ENCODE measurements at regions not wholly inside any gene's neighbourhood (a gene's known extent, or its start where the extent isn't known, plus 50 kb on each side); places are given as distances from the start of the nearest gene placed in this dataset. TPM values are rescaled to one million over a fixed set of nuclear protein-coding genes. Genes with fewer than 3 reads are reported as not detected.

DNA sequence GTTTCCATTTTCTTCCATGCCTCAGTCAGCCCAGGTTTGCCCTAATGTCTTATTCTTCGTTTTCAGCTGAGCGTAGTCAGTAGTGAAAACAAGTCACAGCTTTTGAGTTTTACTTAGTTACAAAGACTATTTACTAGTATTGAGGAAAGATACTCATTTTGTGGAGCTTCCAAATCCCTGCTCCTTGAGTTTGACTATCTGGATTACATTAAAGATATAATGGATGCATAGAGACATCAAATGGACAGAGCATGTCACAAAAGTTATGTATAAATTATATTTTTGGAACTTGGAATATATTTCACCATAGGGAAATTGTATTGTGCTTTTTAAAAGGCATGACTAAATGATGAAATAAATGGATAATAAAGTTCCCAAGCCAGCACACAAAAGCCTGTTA, 54.6 kb upstream of the AKAP13 start:
- Histone ChIP-seq H3K79me2 (ENCODE audit: insufficient read depth) (no peaks in the 10 kb centered on the region), H3K9me3 (ENCODE audit: low read depth) (no peaks in the 10 kb centered on the region), H3K4me1 (ENCODE audit: insufficient read depth) (peaks cover 13% of the 10 kb centered on the region), H3F3A (ENCODE audit: insufficient read depth) (peaks cover 17% of the 10 kb centered on the region), H3K27me3 (replicated peaks; ENCODE audit: insufficient read depth) (no peaks in the 10 kb centered on the region), H3K9ac (no peak overlapping the region), H3K4me3 (no peak overlapping the region), H3K4me2 (ENCODE audit: unreplicated experiment) (no peak overlapping the region), H3K9me2 (ENCODE audit: insufficient read depth) (no peaks in the 10 kb centered on the region), H3K36me3 (ENCODE audit: low read depth) (no peaks in the 10 kb centered on the region), H2AFZ (no peak overlapping the region), H3K27ac (no peak overlapping the region), H4K20me1 (ENCODE audit: insufficient read depth) (no peaks in the 10 kb centered on the region)
- TF ChIP-seq EZH2phosphoT487 (IDR thresholded peaks at IDR 0.05; ENCODE audit: insufficient read depth, low read depth), result no peak
- no peak for TF ChIP-seq EZH2 (IDR thresholded peaks at IDR 0.05; ENCODE audit: insufficient read depth, poor library complexity, severe bottlenecking)
- WGBS, 2 experiments (ENCODE audit: low coverage in 1 of 2, low lambda C conversion rate in 2 of 2, missing lambda C conversion rate in 2 of 2), result 96 to 98% methylated on average over 2 of the region's 2 CpGs
- in situ Hi-C loops (cut with MboI), result no loop called here
- no peak for DNase-seq

- in situ Hi-C loops (cut with MboI), result no loop called here
Measured at GRCh38 chr15:85326291-85326690, 54.1 kb upstream of the AKAP13 start.

DNA sequence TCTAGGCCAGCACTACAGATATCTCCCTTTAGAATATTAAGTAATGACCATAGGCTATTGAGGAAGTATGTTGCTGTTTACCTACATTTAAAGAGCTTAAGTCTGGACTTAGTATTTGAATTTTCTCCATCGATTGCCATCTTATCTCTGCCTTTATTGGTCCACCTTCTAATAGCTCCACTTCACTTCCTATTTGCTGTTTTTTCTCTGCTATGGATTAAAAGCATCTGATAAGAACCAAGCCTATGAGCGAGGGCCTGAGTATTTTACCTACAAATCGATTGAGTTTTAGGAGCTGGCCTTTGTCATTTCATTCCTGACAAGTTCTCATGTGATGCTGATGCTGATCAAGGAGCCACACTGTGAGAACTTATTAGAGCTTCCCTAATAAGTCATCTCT, 52.6 kb upstream of the AKAP13 start:
- Histone ChIP-seq H2AFZ (no peak overlapping the region), H3K4me1 (ENCODE audit: insufficient read depth) (peaks cover 26% of the 10 kb centered on the region), H3K36me3 (ENCODE audit: low read depth) (no peaks in the 10 kb centered on the region), H3K27ac (no peak overlapping the region), H3K9me2 (ENCODE audit: insufficient read depth) (no peaks in the 10 kb centered on the region), H3K79me2 (ENCODE audit: insufficient read depth) (no peaks in the 10 kb centered on the region), H3K27me3 (replicated peaks; ENCODE audit: insufficient read depth) (no peaks in the 10 kb centered on the region), H3K4me3 (no peak overlapping the region), H3K9me3 (ENCODE audit: low read depth) (no peaks in the 10 kb centered on the region), H4K20me1 (ENCODE audit: insufficient read depth) (no peaks in the 10 kb centered on the region), H3K9ac (no peak overlapping the region), H3F3A (ENCODE audit: insufficient read depth) (peaks cover 20% of the 10 kb centered on the region), H3K4me2 (ENCODE audit: unreplicated experiment) (no peak overlapping the region)
- TF ChIP-seq EZH2phosphoT487 (IDR thresholded peaks at IDR 0.05; ENCODE audit: insufficient read depth, low read depth) (no peak), EZH2 (IDR thresholded peaks at IDR 0.05; ENCODE audit: insufficient read depth, poor library complexity, severe bottlenecking) (no peak)
- no peak for DNase-seq
- in situ Hi-C loops (cut with MboI), result no loop called here
- WGBS, 2 experiments (ENCODE audit: low coverage in 1 of 2, low lambda C conversion rate in 2 of 2, missing lambda C conversion rate in 2 of 2), result 96 to 99% methylated on average over 3 of the region's 3 CpGs

More at GRCh38 chr15:85326291-85326690, 54.1 kb upstream of the AKAP13 start:
- no peak overlapping the region for H3K9ac ChIP-seq
- H3K9me3 ChIP-seq (ENCODE audit: low read depth), result no peaks in the 10 kb centered on the region
- no peak overlapping the region for H3K27ac ChIP-seq
- H3K4me2 ChIP-seq (ENCODE audit: unreplicated experiment), result no peak overlapping the region
- H3K4me1 ChIP-seq (ENCODE audit: insufficient read depth), result peaks cover 16% of the 10 kb centered on the region
- H4K20me1 ChIP-seq (ENCODE audit: insufficient read depth), result no peaks in the 10 kb centered on the region
- no peak for DNase-seq
- no peak overlapping the region for H3K4me3 ChIP-seq
- no peaks in the 10 kb centered on the region for H3K9me2 ChIP-seq (ENCODE audit: insufficient read depth)
- H2AFZ ChIP-seq, result no peak overlapping the region
- no peaks in the 10 kb centered on the region for H3K27me3 ChIP-seq (replicated peaks; ENCODE audit: insufficient read depth)
- H3F3A ChIP-seq (ENCODE audit: insufficient read depth), result peaks cover 19% of the 10 kb centered on the region
- TF ChIP-seq EZH2phosphoT487 (IDR thresholded peaks at IDR 0.05; ENCODE audit: insufficient read depth, low read depth), result no peak
- TF ChIP-seq EZH2 (IDR thresholded peaks at IDR 0.05; ENCODE audit: insufficient read depth, poor library complexity, severe bottlenecking), result no peak
- H3K79me2 ChIP-seq (ENCODE audit: insufficient read depth), result no peaks in the 10 kb centered on the region
- no peaks in the 10 kb centered on the region for H3K36me3 ChIP-seq (ENCODE audit: low read depth)

- peak; percentile 73 for DNase-seq
- Histone ChIP-seq H3K9ac (peak overlapping the region; percentile 85), H3K36me3 (ENCODE audit: low read depth) (no peaks in the 10 kb centered on the region), H3K9me2 (ENCODE audit: insufficient read depth) (no peaks in the 10 kb centered on the region), H2AFZ (peak overlapping the region; percentile 99), H3K4me3 (peak overlapping the region; percentile 92), H3F3A (ENCODE audit: insufficient read depth) (peaks cover 33% of the 10 kb centered on the region), H3K27me3 (replicated peaks; ENCODE audit: insufficient read depth) (no peaks in the 10 kb centered on the region), H4K20me1 (ENCODE audit: insufficient read depth) (no peaks in the 10 kb centered on the region), H3K79me2 (ENCODE audit: insufficient read depth) (no peaks in the 10 kb centered on the region), H3K4me1 (ENCODE audit: insufficient read depth) (peaks cover 39% of the 10 kb centered on the region), H3K27ac (peak overlapping the region; percentile 79), H3K4me2 (ENCODE audit: unreplicated experiment) (peak overlapping the region; percentile 99), H3K9me3 (ENCODE audit: low read depth) (no peaks in the 10 kb centered on the region)
- in situ Hi-C loops (cut with MboI), result loop anchor here (10.0 kb wide), 1 partner anchor 145 kb away; no protein-coding TSS in a partner anchor
- 1 to 2% methylated on average over 19 of the region's 19 CpGs for WGBS, 2 experiments (ENCODE audit: low coverage in 1 of 2, low lambda C conversion rate in 2 of 2, missing lambda C conversion rate in 2 of 2)
- no peak for TF ChIP-seq EZH2phosphoT487 (IDR thresholded peaks at IDR 0.05; ENCODE audit: insufficient read depth, low read depth)
- no peak for TF ChIP-seq EZH2 (IDR thresholded peaks at IDR 0.05; ENCODE audit: insufficient read depth, poor library complexity, severe bottlenecking)
Measured at GRCh38 chr15:85329561-85330422, 50.6 kb upstream of the AKAP13 start.

Small RNA genes in the stretch of these regions (small RNA-seq; reads per million reads assigned to genes)
- gene RN7SL428P (ENCODE audit: low read depth, low replicate concordance), result not detected

All from GM23248 (cell line).